Panc1 (cell line): ENCODE measurements at regions not wholly inside any gene's neighbourhood (a gene's known extent, or its start where the extent isn't known, plus 50 kb on each side); places are given as distances from the start of the nearest gene placed in this dataset.

Source experiments
- ATAC-seq: fragments of 200-7000 bp; cut with Tn5 transposase; 2 replicates; pipeline ENCODE4 v1.9.1; 2020; ENCODE audit warnings: mild to moderate bottlenecking, moderate library complexity
- BruUV-seq: library from RNA; stranded (reverse); fragments of 400-500 nt; replicated peaks from 2 replicates; lab custom pipeline; 2021; lab: Mats Ljungman, UMichigan
- CTCF ChIA-PET: fragments of 300-600 bp; sonication (Branson Sonifier 250); formaldehyde crosslinking; loops from one replicate; lab custom pipeline; 2022; ENCODE audit warnings: antibody characterized with exemption; lab: Charles Lee
- POLR2A ChIA-PET: fragments of 300-600 bp; sonication (Branson Sonifier 250); formaldehyde crosslinking; loops from one replicate; lab custom pipeline; 2022; ENCODE audit warnings: antibody characterized with exemption; lab: Charles Lee
- DNase-seq: peaks from one replicate; pipeline ENCODE4 v3.0.0-alpha.2; 2010; ENCODE audit warnings: low read depth, low spot score
- H3K27ac ChIP-seq: 2 replicates; pipeline ENCODE4 v1.5.1; 2011; ENCODE audit warnings: mild to moderate bottlenecking, low read length, inconsistent platforms
- H3K27me3 ChIP-seq: fragments of 200-500 bp; sonication (Bioruptor generic); 2 replicates; pipeline ENCODE4 v1.6.0; 2014; ENCODE audit warnings: low read length, inconsistent platforms; ENCODE audit not compliant: control insufficient read depth, insufficient read depth
- H3K36me3 ChIP-seq: fragments of 200-500 bp; sonication (Bioruptor generic); 2 replicates; pipeline ENCODE4 v1.5.1; 2014; ENCODE audit warnings: inconsistent platforms, mild to moderate bottlenecking, low read length, moderate library complexity; ENCODE audit not compliant: control insufficient read depth, insufficient read depth
- H3K4me1 ChIP-seq: 2 replicates; pipeline ENCODE4 v1.5.1; 2011; ENCODE audit warnings: inconsistent platforms, mild to moderate bottlenecking, low read length, moderate library complexity; ENCODE audit not compliant: control insufficient read depth, insufficient read depth
- H3K4me3 ChIP-seq, 2 experiments: 2 replicates each; pipeline ENCODE4 v1.5.1; 2011 to 2012; ENCODE audit warnings: low read depth in 2 of 2, low read length in 2 of 2, mild to moderate bottlenecking in 2 of 2, inconsistent platforms in 1 of 2, moderate library complexity in 1 of 2
- H3K9me3 ChIP-seq: fragments of 200-500 bp; sonication (Bioruptor generic); 2 replicates; pipeline ENCODE4 v1.5.1; 2014; ENCODE audit warnings: low read depth, mild to moderate bottlenecking, inconsistent platforms, low read length, moderate library complexity; ENCODE audit not compliant: control insufficient read depth, insufficient read depth
- POLR2AphosphoS5 ChIP-seq: IDR thresholded peaks from 2 replicates; pipeline ENCODE4 v1.6.1; 2012; ENCODE audit warnings: mild to moderate bottlenecking, low read depth, low read length, moderate library complexity
- SIN3A ChIP-seq: IDR thresholded peaks from 2 replicates; pipeline ENCODE4 v1.6.1; 2012; ENCODE audit warnings: low read depth, mild to moderate bottlenecking, low read length, moderate library complexity, borderline replicate concordance; ENCODE audit not compliant: insufficient read depth
- TCF7L2 ChIP-seq: IDR thresholded peaks from 2 replicates; pipeline ENCODE4 v1.6.1; 2011; ENCODE audit warnings: mild to moderate bottlenecking, low read depth, low read length, inconsistent platforms
- in situ Hi-C: cut with HindIII; loops from 2 replicates; pipeline ENCODE4 v1.10.0; 2016; ENCODE audit warnings: low sequenced_read_pairs, low pct_unique_long_range_greater_than_20kb
- intact Hi-C: fragments of 100-400 bp; cut with micrococcal nuclease; formaldehyde crosslinking; loops from one replicate; pipeline ENCODE4 v1.10.0; 2022; ENCODE audit not compliant: unreplicated experiment
- TF ChIP-seq, protein P1 (sequence below): fragments of 450-650 bp; IDR thresholded peaks from 2 replicates; pipeline ENCODE4 v1.5.1; 2017; ENCODE audit warnings: mild to moderate bottlenecking
- TF ChIP-seq, protein P2 (sequence below), 2 experiments: IDR thresholded peaks; 2 replicates each; pipeline ENCODE4 v1.6.1; 2011 to 2012; ENCODE audit warnings: low read depth in 2 of 2, control low read depth in 1 of 2, low read length in 1 of 2, mild to moderate bottlenecking in 1 of 2, moderate library complexity in 1 of 2; ENCODE audit not compliant: insufficient read depth in 1 of 2

DNA sequence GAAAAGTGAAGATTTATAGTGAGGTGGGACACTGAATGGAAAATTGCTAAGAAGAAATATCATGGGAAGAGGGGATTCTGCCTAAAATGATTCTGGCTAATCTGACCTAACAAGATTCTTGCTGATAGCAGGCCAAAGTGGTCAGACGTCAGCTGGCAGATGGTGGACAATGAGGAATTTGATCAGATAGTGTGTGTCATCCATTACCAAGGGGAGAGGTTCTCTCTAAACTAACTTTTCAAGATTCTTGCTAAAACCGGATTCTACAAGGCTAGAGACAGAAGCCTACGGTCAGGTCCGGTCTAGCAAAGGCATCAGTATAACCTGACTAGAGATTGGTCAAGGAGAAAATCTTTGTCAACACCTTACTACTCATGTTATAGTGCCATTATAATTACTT is 306.0 kb downstream of the ZNF608 start:
- POLR2A ChIA-PET: no interaction called here
- CTCF ChIA-PET: no interaction called here
- no peak for ATAC-seq
- DNase-seq: no peak
- in situ Hi-C loops (no loop called here), intact Hi-C loops (loop anchor here (1.0 kb wide), 1 partner anchor 9 kb away; no protein-coding TSS in a partner anchor)
- no peaks in the 10 kb centered on the region for H3K36me3 ChIP-seq
- BruUV-seq: no TSS peak
- no peak overlapping the region for H3K27ac ChIP-seq
- H3K4me3 ChIP-seq: no peak overlapping the region
- H3K9me3 ChIP-seq: no peaks in the 10 kb centered on the region
- H3K27me3 ChIP-seq: no peaks in the 10 kb centered on the region
- H3K4me1 ChIP-seq: no peaks in the 10 kb centered on the region
- TF ChIP-seq TCF7L2 (no peak), POLR2AphosphoS5 (no peak), SIN3A (no peak)
- TF ChIP-seq, protein P1, sequence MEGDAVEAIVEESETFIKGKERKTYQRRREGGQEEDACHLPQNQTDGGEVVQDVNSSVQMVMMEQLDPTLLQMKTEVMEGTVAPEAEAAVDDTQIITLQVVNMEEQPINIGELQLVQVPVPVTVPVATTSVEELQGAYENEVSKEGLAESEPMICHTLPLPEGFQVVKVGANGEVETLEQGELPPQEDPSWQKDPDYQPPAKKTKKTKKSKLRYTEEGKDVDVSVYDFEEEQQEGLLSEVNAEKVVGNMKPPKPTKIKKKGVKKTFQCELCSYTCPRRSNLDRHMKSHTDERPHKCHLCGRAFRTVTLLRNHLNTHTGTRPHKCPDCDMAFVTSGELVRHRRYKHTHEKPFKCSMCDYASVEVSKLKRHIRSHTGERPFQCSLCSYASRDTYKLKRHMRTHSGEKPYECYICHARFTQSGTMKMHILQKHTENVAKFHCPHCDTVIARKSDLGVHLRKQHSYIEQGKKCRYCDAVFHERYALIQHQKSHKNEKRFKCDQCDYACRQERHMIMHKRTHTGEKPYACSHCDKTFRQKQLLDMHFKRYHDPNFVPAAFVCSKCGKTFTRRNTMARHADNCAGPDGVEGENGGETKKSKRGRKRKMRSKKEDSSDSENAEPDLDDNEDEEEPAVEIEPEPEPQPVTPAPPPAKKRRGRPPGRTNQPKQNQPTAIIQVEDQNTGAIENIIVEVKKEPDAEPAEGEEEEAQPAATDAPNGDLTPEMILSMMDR: no peak
- TF ChIP-seq, protein P2, sequence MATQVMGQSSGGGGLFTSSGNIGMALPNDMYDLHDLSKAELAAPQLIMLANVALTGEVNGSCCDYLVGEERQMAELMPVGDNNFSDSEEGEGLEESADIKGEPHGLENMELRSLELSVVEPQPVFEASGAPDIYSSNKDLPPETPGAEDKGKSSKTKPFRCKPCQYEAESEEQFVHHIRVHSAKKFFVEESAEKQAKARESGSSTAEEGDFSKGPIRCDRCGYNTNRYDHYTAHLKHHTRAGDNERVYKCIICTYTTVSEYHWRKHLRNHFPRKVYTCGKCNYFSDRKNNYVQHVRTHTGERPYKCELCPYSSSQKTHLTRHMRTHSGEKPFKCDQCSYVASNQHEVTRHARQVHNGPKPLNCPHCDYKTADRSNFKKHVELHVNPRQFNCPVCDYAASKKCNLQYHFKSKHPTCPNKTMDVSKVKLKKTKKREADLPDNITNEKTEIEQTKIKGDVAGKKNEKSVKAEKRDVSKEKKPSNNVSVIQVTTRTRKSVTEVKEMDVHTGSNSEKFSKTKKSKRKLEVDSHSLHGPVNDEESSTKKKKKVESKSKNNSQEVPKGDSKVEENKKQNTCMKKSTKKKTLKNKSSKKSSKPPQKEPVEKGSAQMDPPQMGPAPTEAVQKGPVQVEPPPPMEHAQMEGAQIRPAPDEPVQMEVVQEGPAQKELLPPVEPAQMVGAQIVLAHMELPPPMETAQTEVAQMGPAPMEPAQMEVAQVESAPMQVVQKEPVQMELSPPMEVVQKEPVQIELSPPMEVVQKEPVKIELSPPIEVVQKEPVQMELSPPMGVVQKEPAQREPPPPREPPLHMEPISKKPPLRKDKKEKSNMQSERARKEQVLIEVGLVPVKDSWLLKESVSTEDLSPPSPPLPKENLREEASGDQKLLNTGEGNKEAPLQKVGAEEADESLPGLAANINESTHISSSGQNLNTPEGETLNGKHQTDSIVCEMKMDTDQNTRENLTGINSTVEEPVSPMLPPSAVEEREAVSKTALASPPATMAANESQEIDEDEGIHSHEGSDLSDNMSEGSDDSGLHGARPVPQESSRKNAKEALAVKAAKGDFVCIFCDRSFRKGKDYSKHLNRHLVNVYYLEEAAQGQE (IDR thresholded peaks at IDR 0.05; ENCODE audit: insufficient read depth in 1 of 2, low read depth in 2 of 2, low read length in 1 of 2): no peak

DNA sequence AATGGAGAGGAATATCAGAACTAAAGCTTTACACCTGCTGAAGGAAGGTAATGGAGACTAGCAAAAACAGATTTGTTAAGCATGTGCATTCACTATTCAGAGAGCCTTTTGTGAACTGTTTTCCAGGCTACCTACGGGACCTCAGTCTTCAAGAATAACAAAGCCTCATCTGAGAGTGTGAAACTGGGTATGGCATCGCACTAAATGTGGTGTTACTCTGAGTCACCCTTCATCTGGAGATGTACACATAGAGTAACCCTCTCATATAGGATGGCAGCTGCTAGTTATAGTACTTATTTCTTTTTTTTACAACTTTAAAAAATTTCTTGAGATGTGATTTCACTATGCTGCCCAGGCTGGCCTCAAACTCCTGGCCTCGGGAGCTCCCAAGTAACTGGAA is 306.8 kb downstream of the ZNF608 start:
- BruUV-seq: no TSS peak
- CTCF ChIA-PET: no interaction called here
- POLR2A ChIA-PET: no interaction called here

More for the DNA sequence above, 306.8 kb downstream of the ZNF608 start:
- Histone ChIP-seq H3K9me3 (no peaks in the 10 kb centered on the region), H3K4me3 (no peak overlapping the region), H3K27me3 (no peaks in the 10 kb centered on the region), H3K27ac (no peak overlapping the region; the same call in 1 of the 2 replicates), H3K36me3 (no peaks in the 10 kb centered on the region), H3K4me1 (no peaks in the 10 kb centered on the region)
- TF ChIP-seq SIN3A: no peak
- no peak for TF ChIP-seq TCF7L2
- TF ChIP-seq POLR2AphosphoS5: no peak
- TF ChIP-seq, protein P1: no peak
- TF ChIP-seq, protein P2 (IDR thresholded peaks at IDR 0.05; ENCODE audit: insufficient read depth in 1 of 2, low read depth in 2 of 2, low read length in 1 of 2): no peak
- intact Hi-C loops (loop anchor here (1.0 kb wide), 1 partner anchor 8 kb away; no protein-coding TSS in a partner anchor), in situ Hi-C loops (no loop called here)
- ATAC-seq (no peak), DNase-seq (no peak)
